ENCODE measurements at regions not wholly inside any gene's neighbourhood (a gene's known extent, or its start where the extent isn't known, plus 50 kb on each side); places are given as distances from the start of the nearest gene placed in this dataset.

DNA sequence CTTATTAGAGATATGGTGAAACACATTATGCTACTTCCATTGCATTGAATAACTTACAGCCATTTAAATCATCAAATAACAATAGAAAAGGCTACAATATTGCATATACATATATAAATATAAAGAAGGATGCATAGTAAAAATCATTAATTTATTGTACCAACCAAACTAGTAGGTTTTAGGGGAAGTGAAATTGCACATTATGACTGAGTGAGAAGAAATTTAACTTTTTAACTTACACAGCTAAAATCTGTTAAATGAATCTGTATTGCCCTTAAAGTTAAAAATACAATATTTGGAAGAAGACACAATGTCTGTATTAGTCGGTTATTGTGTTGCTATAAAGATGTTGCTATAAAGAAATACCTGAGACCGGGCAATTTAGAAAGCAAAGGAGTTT, 2073.7 kb upstream of the ACO1 start:
- no peak for TF ChIP-seq POLR2A (IDR thresholded peaks at IDR 0.05)
- TF ChIP-seq, protein P1, sequence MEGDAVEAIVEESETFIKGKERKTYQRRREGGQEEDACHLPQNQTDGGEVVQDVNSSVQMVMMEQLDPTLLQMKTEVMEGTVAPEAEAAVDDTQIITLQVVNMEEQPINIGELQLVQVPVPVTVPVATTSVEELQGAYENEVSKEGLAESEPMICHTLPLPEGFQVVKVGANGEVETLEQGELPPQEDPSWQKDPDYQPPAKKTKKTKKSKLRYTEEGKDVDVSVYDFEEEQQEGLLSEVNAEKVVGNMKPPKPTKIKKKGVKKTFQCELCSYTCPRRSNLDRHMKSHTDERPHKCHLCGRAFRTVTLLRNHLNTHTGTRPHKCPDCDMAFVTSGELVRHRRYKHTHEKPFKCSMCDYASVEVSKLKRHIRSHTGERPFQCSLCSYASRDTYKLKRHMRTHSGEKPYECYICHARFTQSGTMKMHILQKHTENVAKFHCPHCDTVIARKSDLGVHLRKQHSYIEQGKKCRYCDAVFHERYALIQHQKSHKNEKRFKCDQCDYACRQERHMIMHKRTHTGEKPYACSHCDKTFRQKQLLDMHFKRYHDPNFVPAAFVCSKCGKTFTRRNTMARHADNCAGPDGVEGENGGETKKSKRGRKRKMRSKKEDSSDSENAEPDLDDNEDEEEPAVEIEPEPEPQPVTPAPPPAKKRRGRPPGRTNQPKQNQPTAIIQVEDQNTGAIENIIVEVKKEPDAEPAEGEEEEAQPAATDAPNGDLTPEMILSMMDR (IDR thresholded peaks at IDR 0.05): no peak
- intact Hi-C loops (cut with DNase I): no loop called here
- Histone ChIP-seq H3K9me3 (no peaks in the 10 kb centered on the region), H3K27ac (no peak overlapping the region), H3K36me3 (no peaks in the 10 kb centered on the region), H3K4me1 (replicated peaks) (no peaks in the 10 kb centered on the region), H3K4me3 (no peak overlapping the region), H3K27me3 (replicated peaks; ENCODE audit: insufficient read depth) (no peaks in the 10 kb centered on the region)
- DNase-seq (ENCODE audit: low spot score): no peak
- 98% methylated on average over 2 of the region's 2 CpGs for WGBS

DNA sequence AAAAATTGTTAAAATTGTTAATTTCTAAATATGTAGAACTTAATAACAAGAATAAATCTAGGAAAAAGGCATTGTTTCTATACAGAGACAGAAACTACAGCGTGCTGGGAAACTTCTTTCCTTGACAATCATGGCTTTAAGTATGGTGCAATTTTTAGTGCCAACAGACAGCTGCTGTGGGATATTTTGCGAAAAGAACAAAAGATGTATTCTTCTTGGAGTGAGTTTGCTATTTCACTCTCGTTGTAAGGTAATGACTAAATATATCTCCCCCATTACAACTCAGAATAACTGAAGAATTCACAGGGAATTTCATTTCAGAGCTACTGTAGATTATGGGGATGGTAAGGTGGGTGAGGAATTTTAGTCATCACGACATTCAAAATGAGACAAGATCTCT, 2055.0 kb upstream of the ACO1 start:
- Histone ChIP-seq H3K36me3 (no peaks in the 10 kb centered on the region), H3K4me1 (replicated peaks) (no peaks in the 10 kb centered on the region), H3K27ac (no peak overlapping the region), H3K4me3 (no peak overlapping the region), H3K27me3 (replicated peaks; ENCODE audit: insufficient read depth) (no peaks in the 10 kb centered on the region), H3K9me3 (no peaks in the 10 kb centered on the region)
- intact Hi-C loops (cut with DNase I): no loop called here
- TF ChIP-seq POLR2AphosphoS5 (IDR thresholded peaks at IDR 0.05) (no peak), POLR2A (IDR thresholded peaks at IDR 0.05) (no peak)
- TF ChIP-seq, protein P1 (IDR thresholded peaks at IDR 0.05): no peak
- 71% methylated on average over 4 of the region's 4 CpGs for WGBS
- DNase-seq (ENCODE audit: low spot score): no peak

DNA sequence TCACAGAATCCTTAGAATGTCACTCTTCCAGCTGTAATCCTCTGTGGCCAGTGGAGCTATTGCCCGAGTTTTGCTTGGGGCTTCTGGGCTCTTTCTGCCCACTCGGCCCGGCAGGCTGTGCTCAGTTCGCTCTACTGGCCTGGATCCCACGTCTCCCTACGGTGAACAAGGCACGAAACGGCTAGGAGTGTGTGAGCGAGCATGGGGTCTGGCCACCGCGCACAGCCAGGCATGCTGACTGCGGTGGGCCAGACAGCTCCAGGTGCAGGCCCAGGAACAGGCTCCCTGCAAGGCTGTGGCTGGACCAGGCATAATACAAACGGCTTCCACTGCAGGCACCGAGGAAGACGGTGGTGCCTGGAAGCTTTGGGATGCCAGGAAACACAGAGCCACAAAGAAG, 2035.5 kb upstream of the ACO1 start:
- no peak for TF ChIP-seq POLR2A (IDR thresholded peaks at IDR 0.05)
- H3K4me1 ChIP-seq (replicated peaks): no peaks in the 10 kb centered on the region
- intact Hi-C loops (cut with DNase I): no loop called here
- H3K27me3 ChIP-seq (replicated peaks; ENCODE audit: insufficient read depth): no peaks in the 10 kb centered on the region
- WGBS: 91% methylated on average over 15 of the region's 15 CpGs
- no peak for DNase-seq (ENCODE audit: low spot score)
- H3K36me3 ChIP-seq: no peaks in the 10 kb centered on the region
- H3K9me3 ChIP-seq: no peaks in the 10 kb centered on the region
- H3K27ac ChIP-seq: no peak overlapping the region
- H3K4me3 ChIP-seq: no peak overlapping the region

DNA sequence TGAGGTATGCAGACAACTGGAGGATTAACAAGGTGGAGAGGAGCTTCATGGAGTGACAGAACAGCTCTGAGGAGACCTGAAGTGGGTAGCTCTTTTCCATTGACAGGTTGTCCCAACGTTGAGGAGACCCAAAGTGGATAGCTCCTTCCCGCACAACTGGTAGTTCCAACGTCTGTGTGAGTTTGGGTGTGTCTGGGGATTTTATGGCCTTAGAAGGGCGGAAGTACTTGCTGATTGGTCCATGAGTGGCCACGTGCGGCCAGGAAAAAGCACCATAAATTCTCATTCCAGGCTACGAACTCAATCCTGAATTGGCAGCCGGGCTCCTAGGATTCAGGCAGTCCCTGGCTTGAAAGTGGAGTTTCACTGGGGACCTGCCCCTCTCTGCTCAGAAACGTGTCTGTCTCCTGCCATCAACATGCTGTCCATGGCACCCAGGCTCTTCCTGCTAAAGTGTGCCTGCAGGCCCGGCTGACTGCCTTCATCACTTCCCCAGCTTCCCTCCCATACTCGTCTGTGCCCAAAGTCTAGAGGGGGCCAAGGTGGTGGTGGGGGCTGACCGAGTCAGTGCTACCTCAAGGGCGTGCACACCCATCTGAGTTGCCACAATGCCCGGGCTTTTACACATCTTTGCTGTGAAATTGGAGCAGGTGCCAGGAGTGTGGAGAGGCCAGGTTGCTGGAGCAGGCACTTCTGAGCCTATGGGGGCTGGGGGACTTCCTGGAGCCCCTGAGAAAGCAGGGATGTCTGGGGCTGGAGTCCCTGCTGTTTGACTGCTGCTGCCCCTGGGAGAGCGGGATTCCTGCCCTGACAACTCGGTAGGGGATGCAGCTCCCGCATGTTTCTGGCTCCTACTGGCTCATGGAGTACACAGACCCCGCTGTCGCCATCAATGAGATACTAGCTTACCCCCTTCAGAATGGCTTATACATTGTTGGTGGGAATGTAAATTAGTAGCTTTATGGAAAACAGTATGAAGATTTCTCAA, 2034.6 kb upstream of the ACO1 start:
- intact Hi-C loops (cut with DNase I): no loop called here
- DNase-seq (ENCODE audit: low spot score): no peak

DNA sequence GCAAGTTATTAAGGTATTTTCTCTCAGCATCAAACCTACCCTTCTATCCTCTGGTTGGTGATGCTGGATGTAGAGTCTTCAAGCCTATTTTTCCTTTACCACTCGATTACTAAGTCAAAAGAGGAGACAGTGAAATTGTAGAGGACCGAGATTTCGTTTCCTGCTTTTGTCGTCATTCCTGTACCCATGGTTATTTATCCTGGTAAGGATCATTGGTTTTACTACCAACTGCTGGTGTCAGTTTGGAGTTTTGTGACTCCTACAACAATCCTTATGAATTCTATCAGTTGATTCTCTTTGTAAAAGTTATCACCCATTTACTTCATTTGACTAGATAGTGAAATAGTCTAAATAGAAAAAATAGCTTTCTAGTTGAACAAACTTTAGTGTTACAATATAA, 2028.2 kb upstream of the ACO1 start:
- Histone ChIP-seq H3K4me3 (no peak overlapping the region), H3K9me3 (no peaks in the 10 kb centered on the region), H3K27me3 (replicated peaks; ENCODE audit: insufficient read depth) (no peaks in the 10 kb centered on the region), H3K36me3 (no peaks in the 10 kb centered on the region), H3K27ac (no peak overlapping the region), H3K4me1 (replicated peaks) (no peaks in the 10 kb centered on the region)
- 52% methylated on average over 4 of the region's 4 CpGs for WGBS
- TF ChIP-seq POLR2AphosphoS5 (IDR thresholded peaks at IDR 0.05) (no peak), POLR2A (IDR thresholded peaks at IDR 0.05) (no peak)
- TF ChIP-seq, protein P1 (IDR thresholded peaks at IDR 0.05): no peak
- intact Hi-C loops (cut with DNase I): no loop called here
- DNase-seq (ENCODE audit: low spot score): no peak

More for the DNA sequence above, 2034.6 kb upstream of the ACO1 start:
- Histone ChIP-seq H3K36me3 (no peaks in the 10 kb centered on the region), H3K9me3 (no peaks in the 10 kb centered on the region), H3K4me1 (replicated peaks) (no peaks in the 10 kb centered on the region), H3K27me3 (replicated peaks; ENCODE audit: insufficient read depth) (no peaks in the 10 kb centered on the region), H3K27ac (no peak overlapping the region), H3K4me3 (no peak overlapping the region)
- TF ChIP-seq, protein P1 (IDR thresholded peaks at IDR 0.05): no peak
- TF ChIP-seq POLR2A (IDR thresholded peaks at IDR 0.05): no peak
- TF ChIP-seq POLR2AphosphoS5 (IDR thresholded peaks at IDR 0.05): no peak
- WGBS: 89% methylated on average over 18 of the region's 19 CpGs

All from prostate gland (tissue), 2 donors.